Thoracic aorta (tissue), 2 donors: ENCODE measurements at regions not wholly inside any gene's neighbourhood (a gene's known extent, or its start where the extent isn't known, plus 50 kb on each side); places are given as distances from the start of the nearest gene placed in this dataset.

Experiments used
- ATAC-seq: fragments of 150-250 bp; one replicate; pipeline ENCODE4 v1.8.0; 2017; ENCODE audit warnings: low read depth; ENCODE audit not compliant: insufficient number of reproducible peaks, low FRiP score
- DNase-seq: peaks from one replicate; pipeline ENCODE4 v3.0.0-alpha.2; 2020; ENCODE audit warnings: low spot score
- H3K27ac ChIP-seq, 2 donors: fragments of 200-600 bp; sonication (generic); 1 replicate in 1 of 2; 2 replicates in 1 of 2; pipeline ENCODE4 v1.5.1; 2016; ENCODE audit warnings: mild to moderate bottlenecking in 2 of 2, moderate library complexity in 2 of 2
- H3K27me3 ChIP-seq: fragments of 200-600 bp; sonication (generic); replicated peaks from 2 replicates; pipeline ENCODE4 v1.6.0; 2016; ENCODE audit warnings: mild to moderate bottlenecking; ENCODE audit not compliant: insufficient read depth
- H3K36me3 ChIP-seq: fragments of 200-600 bp; sonication (generic); one replicate; pipeline ENCODE4 v1.5.1; 2016
- H3K4me1 ChIP-seq, 2 donors: fragments of 200-600 bp; sonication (generic); 1 replicate in 1 of 2; 2 replicates in 1 of 2; pipeline versions ENCODE4 v1.5.1 to v1.6.0; 2016; ENCODE audit warnings: low read depth in 2 of 2, mild to moderate bottlenecking in 1 of 2; ENCODE audit not compliant: control insufficient read depth in 1 of 2
- H3K4me3 ChIP-seq: fragments of 200-600 bp; sonication (generic); 2 replicates; pipeline ENCODE4 v1.5.1; 2016; ENCODE audit warnings: mild to moderate bottlenecking
- H3K9me3 ChIP-seq: fragments of 200-600 bp; sonication (generic); 2 replicates; pipeline ENCODE4 v1.5.1; 2016
- CTCF ChIP-seq: fragments of 200-600 bp; sonication (generic); IDR thresholded peaks from one replicate; pipeline ENCODE4 v1.5.1; 2019; ENCODE audit warnings: antibody characterized with exemption

- no peaks in the 10 kb centered on the region for H3K27me3 ChIP-seq
- no peak for ATAC-seq
These were observed 434.0 kb upstream of the LARGE1 start for GRCh38 chr22:34354071-34354817.

GRCh38 chr22:34356481-34356880 is 436.2 kb upstream of the LARGE1 start:
- ATAC-seq (no peak), DNase-seq (no peak)
- Histone ChIP-seq H3K27ac (no peak overlapping the region), H3K36me3 (no peaks in the 10 kb centered on the region), H3K4me3 (no peak overlapping the region), H3K27me3 (no peaks in the 10 kb centered on the region), H3K9me3 (no peaks in the 10 kb centered on the region), H3K4me1 (no peaks in the 10 kb centered on the region)
- TF ChIP-seq CTCF = no peak

More at GRCh38 chr22:34354071-34354817, 434.0 kb upstream of the LARGE1 start:
- no peak for DNase-seq
- H3K9me3 ChIP-seq = no peaks in the 10 kb centered on the region
- H3K4me1 ChIP-seq = no peaks in the 10 kb centered on the region
- H3K4me3 ChIP-seq = no peak overlapping the region
- TF ChIP-seq CTCF = no peak
- H3K36me3 ChIP-seq = no peaks in the 10 kb centered on the region
- no peak overlapping the region for H3K27ac ChIP-seq

GRCh38 chr22:34370711-34371110 is 450.4 kb upstream of the LARGE1 start:
- DNase-seq (no peak), ATAC-seq (no peak)
- H3K4me3 ChIP-seq = no peak overlapping the region
- H3K9me3 ChIP-seq = peaks cover 5% of the 10 kb centered on the region
- no peaks in the 10 kb centered on the region for H3K36me3 ChIP-seq
- H3K27ac ChIP-seq = no peak overlapping the region
- no peak for TF ChIP-seq CTCF
- no peaks in the 10 kb centered on the region for H3K4me1 ChIP-seq
- no peaks in the 10 kb centered on the region for H3K27me3 ChIP-seq

- Histone ChIP-seq H3K4me3 (no peak overlapping the region), H3K36me3 (no peaks in the 10 kb centered on the region), H3K27ac (no peak overlapping the region), H3K27me3 (no peaks in the 10 kb centered on the region), H3K9me3 (no peaks in the 10 kb centered on the region), H3K4me1 (no peaks in the 10 kb centered on the region)
- DNase-seq (no peak), ATAC-seq (no peak)
- no peak for TF ChIP-seq CTCF
These were observed 459.5 kb upstream of the LARGE1 start for GRCh38 chr22:34379825-34380224.

GRCh38 chr22:34380532-34380931 is 460.3 kb upstream of the LARGE1 start:
- no peak for ATAC-seq

More at GRCh38 chr22:34380532-34380931, 460.3 kb upstream of the LARGE1 start:
- no peak overlapping the region for H3K4me3 ChIP-seq
- no peak for TF ChIP-seq CTCF
- no peaks in the 10 kb centered on the region for H3K9me3 ChIP-seq
- H3K4me1 ChIP-seq = no peaks in the 10 kb centered on the region
- DNase-seq = no peak
- H3K36me3 ChIP-seq = no peaks in the 10 kb centered on the region
- no peak overlapping the region for H3K27ac ChIP-seq
- no peaks in the 10 kb centered on the region for H3K27me3 ChIP-seq
